Limb (tissue), 2 donors: ENCODE measurements at regions not wholly inside any gene's neighbourhood (a gene's known extent, or its start where the extent isn't known, plus 50 kb on each side); places are given as distances from the start of the nearest gene placed in this dataset.

ENCODE experiments used
- DNase-seq, 2 donors: peaks; one replicate each; pipeline ENCODE4 v3.0.0-alpha.2; 2016; ENCODE audit errors: extremely low spot score in 2 of 2

DNA sequence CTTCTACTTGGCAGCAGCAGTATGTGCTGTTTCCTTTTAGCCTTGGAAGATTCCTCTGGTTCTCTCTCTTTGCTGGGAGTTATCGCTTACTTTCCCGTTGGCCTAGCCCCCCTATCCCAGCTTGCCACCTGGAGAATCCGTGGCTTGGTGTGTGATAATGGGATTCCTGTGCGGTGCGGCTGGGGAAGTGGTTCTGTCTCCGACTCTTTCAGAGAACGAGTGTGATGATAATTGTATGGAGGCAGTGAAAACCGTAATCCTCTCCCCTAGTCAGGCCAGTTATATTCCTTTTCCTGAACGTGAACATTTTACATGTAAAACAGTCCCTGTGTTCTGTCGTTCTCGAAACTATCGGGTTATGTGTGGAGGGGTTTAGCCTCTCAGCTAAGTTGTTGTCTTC lies 300.1 kb upstream of the C2CD4B start:
- DNase-seq, result no peak

- DNase-seq, result no peak
These were observed 304.4 kb upstream of the C2CD4B start for GRCh38 chr15:62469478-62469873.

DNA sequence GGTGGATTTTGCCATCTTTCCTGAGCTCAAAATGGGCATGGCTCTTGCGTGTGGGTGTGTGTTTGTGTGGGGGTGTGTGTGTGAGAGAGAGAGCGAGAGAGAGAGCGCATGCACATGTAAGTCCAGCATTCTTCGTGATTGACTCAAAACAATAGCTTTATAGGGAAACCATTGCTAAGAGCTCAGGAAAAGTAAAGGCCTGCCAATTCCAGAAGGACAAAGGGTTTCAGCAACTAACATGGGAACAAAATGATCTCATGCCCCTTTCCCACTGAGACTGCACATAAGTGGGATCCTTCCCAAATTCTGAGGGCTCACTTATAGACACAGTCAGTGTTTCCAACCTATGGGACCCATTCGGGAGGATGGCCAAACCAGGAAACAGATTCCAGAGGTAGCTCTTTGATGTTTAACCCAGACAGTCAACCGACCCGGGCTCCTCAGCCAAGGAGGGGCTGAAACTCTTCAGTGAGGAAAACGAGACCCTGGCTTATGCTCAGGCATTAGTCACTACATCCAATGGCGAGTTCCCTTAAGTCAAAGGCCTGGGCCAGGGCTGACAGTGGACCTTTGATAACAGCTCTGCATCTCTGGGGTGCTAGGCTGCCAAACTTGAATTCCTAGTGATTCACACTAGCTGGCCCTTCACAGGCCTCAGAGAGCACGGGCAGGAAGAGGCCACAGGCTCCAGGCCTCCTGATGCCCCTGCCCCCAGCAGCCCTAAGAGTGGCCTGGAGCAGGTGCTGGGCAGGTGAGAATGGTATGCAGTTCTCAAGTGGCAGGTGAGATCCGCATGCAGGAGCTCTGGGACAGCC lies 305.0 kb upstream of the C2CD4B start:
- DNase-seq, result no peak

GRCh38 chr15:62472616-62473299 lies 307.7 kb upstream of the C2CD4B start:
- DNase-seq, result no peak

DNA sequence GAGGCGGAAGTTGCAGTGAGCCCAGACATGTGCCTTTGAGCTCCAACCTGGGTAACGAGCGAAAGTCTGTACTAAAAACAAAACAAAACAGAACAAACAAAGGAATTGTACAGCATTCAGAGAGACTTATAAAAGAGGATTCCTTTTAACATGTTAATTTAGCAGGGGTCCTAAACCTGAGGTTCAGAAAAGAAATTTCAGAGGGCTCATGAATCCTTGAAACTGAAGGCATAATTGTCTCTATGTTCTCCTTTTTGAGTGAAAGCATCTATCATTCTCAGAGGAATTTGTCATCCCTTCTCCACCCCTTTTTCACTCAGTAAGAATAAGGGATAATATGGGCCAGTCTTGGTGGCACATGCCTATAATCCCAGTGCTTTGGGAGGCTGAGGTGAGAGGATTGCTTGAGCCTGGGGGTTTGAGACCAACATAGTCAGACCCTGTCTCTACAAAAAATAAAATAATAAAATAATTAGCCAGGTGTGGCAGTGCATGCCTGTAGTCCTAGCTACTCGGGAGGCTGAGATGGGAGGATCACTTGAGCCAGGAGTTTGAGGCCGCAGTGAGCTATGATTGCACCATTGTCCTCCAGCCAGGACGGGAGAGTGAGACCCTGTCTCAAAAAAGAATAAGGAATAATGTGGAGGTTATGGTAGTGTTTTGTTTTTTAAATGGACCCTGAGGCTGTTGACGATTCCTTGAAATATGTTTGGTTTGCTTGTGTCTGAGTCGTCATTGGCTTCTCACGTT lies 309.1 kb upstream of the C2CD4B start:
- DNase-seq, result no peak

DNA sequence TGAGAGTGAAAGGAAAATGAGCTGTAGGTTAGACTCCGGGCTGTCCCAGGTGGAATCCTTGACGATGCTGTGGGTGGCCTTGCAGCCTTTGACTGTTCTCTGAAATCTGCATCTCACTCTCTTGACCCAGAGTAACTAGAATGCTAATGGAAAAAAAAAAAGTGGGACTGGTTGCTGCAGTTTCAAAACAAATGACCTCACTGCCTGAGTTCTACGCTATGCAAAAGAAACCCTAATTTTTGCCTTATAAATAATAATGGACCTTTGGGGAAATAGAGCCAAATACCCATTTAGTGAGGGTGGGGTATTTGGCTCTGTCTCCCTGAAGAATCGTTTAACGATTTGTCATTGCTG lies 309.7 kb upstream of the C2CD4B start:
- DNase-seq, result no peak

DNA sequence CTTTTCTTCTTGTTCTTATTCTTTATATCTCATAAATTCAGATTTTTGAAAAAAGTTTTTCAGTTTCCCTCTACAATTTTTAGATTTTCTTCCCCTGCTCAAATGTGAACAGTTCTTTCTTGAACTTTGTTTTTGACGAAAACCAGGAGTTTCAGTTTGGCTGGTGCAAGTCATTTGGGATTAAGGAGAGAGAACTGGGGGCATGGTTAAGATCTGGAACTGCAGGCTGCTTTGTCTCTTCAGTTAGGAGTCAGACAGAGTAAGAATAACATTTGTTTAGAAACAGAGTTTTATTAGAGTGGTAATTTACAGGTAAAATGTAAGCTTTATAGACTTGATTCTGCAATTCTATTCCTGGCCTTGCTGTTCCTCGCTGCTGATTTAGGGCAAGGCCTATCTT lies 310.5 kb upstream of the C2CD4B start:
- DNase-seq, result no peak

DNA sequence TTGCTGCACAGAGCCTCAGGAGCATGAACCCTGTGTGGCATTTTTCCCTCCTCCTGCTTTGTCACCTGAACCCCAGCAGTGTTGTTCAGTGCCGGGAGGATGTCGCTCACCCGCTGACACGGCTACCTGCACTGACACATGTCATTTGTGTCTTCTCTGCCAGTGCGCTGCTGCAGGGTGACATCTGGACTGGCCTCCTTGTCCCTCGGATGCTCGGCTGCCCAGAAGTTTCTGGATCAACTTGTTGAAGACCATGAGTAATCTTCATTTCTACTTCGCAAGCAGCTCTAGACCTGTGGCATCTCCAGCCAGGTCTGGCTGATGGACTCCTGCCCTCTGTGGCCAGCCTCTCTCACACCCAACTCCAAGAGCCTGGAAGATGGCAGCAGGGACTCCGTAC lies 311.1 kb upstream of the C2CD4B start:
- no peak for DNase-seq

DNA sequence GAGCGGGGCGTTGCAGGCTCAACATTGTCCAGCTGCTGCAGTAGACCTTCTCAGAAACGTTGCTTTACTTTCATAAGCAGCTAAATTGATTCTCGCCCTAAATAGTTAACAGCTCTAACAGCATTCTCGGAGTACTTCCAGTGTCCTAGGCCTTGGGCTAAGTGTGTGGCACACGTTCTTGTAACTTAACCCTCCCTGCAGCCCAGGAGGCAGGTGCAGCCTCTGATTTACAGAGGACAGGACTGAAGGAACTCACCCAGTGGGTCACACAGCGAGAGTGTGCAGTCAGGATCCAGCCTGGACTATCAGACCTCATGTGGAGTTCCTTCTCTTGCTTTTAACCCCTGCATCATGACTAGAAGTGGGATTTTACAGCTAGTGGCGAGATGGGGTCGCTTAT lies 312.8 kb upstream of the C2CD4B start:
- no peak for DNase-seq

DNA sequence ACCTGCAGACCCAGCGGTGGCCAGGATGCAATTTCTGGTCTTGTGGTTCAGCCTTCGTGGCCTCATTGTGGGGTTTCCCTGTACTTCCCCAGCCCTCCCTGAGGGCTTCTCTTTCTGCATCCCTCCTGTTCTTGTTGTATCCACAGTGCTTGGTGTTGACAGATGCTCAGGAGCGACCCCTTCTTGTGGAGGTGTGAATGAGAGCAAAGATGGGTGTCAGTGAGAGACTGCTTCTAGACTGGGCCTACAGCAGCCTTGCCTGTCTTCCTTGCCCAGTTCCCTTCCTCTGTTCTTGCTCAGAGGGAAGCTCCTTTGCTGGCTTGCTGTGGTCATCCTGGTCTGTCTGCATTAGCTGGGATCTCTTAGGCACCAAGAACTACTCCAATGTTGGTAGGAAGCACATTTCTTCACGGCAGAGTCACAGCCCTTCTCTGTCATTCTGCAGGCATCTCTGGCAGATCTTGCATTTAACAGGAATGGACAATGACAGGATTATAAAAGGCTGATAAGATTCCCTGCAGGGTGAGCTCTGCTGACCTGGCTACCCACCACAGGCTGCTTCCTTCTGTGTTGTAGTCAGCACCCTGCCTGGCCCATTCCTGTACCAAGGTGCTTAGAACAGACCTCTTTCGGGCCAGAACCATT lies 317.8 kb upstream of the C2CD4B start:
- no peak for DNase-seq

- no peak for DNase-seq
These were observed 318.7 kb upstream of the C2CD4B start for GRCh38 chr15:62483814-62484213.

- no peak for DNase-seq
These were observed 320.2 kb upstream of the C2CD4B start for GRCh38 chr15:62485170-62485720.

GRCh38 chr15:62486041-62486440 lies 321.0 kb upstream of the C2CD4B start:
- no peak for DNase-seq

GRCh38 chr15:62488387-62488786 lies 323.3 kb upstream of the C2CD4B start:
- DNase-seq, result no peak

DNA sequence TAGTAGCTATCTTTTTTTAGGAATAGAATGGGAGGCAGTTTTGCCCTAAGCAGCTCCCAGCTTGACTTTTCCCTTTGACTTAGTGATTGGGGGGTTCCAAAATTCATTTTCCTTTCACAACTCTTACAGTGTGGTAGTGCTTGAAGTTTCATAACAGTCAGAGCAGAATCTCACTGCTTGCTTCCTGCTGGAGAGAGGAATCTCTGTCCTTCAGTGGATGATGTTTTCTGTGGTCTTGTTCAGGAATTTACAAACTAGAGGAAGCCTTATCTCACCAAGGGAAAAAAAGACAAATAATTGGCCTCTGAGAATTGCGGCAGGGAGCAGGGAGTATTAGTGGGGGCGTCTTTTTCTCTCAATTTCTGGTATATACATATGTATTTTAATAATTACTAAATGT lies 326.6 kb upstream of the C2CD4B start:
- DNase-seq, result no peak

- peak; percentile 57 to 71 for DNase-seq
These were observed 327.8 kb upstream of the C2CD4B start for GRCh38 chr15:62492900-62493299.

- DNase-seq, result no peak
These were observed 329.1 kb upstream of the C2CD4B start for GRCh38 chr15:62494197-62494596.

- no peak for DNase-seq
These were observed 330.9 kb upstream of the C2CD4B start for GRCh38 chr15:62495670-62496614.

- DNase-seq, result no peak
These were observed 332.3 kb upstream of the C2CD4B start for GRCh38 chr15:62497356-62497755.

DNA sequence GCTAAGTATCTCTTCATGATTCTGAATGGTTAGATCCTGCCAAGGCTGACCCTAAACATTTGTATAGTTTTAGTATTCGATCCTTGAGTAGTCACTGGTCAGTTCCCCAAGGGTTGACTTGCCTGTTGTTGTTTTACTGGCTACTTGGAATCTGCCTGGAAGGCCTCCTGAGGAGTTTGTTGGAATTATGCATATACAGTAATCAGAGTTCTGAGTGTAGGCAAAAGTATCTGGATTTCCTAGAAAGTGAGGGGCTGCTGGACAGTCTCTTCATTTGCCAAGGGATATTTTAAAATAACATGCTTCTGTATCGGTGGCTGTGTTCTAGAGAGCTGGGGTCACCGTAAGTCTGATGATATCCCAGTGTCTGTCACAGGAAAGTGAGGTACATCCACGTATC lies 333.2 kb upstream of the C2CD4B start:
- DNase-seq, result no peak

GRCh38 chr15:62498712-62499111 lies 333.6 kb upstream of the C2CD4B start:
- no peak for DNase-seq
